ENCODE measurements at regions not wholly inside any gene's neighbourhood (a gene's known extent, or its start where the extent isn't known, plus 50 kb on each side); places are given as distances from the start of the nearest gene placed in this dataset.

DNA sequence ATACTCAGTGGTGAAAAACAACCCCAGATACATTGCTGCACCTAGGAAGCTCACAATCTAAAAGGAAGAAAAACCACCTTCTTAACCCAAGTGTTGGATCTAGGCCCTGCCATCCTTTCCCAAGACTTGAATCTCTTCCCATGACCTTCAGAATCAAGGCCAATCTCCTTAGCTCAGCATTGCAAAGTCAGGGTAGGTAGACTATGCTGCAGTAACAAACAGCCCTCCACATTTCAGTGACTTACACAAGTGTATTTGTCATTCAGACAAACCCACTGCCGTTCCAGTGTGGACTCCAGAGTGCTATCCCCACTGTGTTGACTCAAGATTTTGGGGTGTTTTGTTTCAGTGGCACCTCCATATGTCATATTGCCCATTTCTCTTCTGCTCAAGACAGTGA, 278.4 kb downstream of the UACA start:
- POLR2A ChIA-PET = no interaction called here
- peaks cover 13% of the 10 kb centered on the region for H3K27me3 ChIP-seq (ENCODE audit: control insufficient read depth, insufficient read depth, low read length)
- H3K27ac ChIP-seq (ENCODE audit: low read depth, low read length) = no peak overlapping the region
- no peak overlapping the region for H3K4me3 ChIP-seq (ENCODE audit: low read depth, low read length)
- CTCF ChIA-PET = no interaction called here
- no peak for TF ChIP-seq CTCF (IDR thresholded peaks at IDR 0.05; ENCODE audit: low read depth, low read length)
- DNase-seq (ENCODE audit: low read depth, low spot score) = no peak
- peaks cover 2% of the 10 kb centered on the region for H3K9me3 ChIP-seq (ENCODE audit: control insufficient read depth, insufficient read depth, low read length)

DNA sequence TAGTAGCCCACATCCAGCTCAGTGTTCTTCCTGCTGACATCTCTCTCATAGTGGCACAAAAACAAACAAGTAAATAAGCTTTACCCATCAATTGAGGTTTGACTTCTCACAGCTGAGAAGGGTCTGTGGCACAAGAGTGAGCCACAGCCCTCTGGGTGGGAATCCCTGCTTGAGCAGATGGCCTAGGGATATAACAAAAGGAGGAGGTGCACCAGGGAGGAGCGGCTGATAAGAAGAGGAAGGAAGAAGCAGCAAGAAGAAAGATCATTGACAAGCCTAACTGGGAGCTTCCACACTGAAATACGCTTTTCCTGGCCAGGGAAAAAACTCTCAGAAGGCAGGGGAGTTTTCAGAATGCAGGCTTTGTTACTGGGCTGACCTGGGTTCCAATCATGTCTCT, 279.8 kb downstream of the UACA start:
- no peak overlapping the region for H3K4me3 ChIP-seq (ENCODE audit: low read depth, low read length)
- TF ChIP-seq CTCF (IDR thresholded peaks at IDR 0.05; ENCODE audit: low read depth, low read length) = no peak
- peaks cover 13% of the 10 kb centered on the region for H3K27me3 ChIP-seq (ENCODE audit: control insufficient read depth, insufficient read depth, low read length)
- POLR2A ChIA-PET = no interaction called here
- peaks cover 2% of the 10 kb centered on the region for H3K9me3 ChIP-seq (ENCODE audit: control insufficient read depth, insufficient read depth, low read length)
- CTCF ChIA-PET = interaction anchor here (1.5 kb wide), 1 partner anchor 17 kb away, joined by 5 read pairs; no protein-coding TSS in a partner anchor
- DNase-seq (ENCODE audit: low read depth, low spot score) = no peak
- H3K27ac ChIP-seq (ENCODE audit: low read depth, low read length) = no peak overlapping the region

GRCh38 chr15:70480196-70480856, 283.0 kb downstream of the UACA start:
- Histone ChIP-seq H3K27me3 (ENCODE audit: control insufficient read depth, insufficient read depth, low read length) (peaks cover 16% of the 10 kb centered on the region), H3K9me3 (ENCODE audit: control insufficient read depth, insufficient read depth, low read length) (peaks cover 2% of the 10 kb centered on the region), H3K27ac (ENCODE audit: low read depth, low read length) (no peak overlapping the region), H3K4me3 (ENCODE audit: low read depth, low read length) (no peak overlapping the region)
- ChIA-PET POLR2A (no interaction called here), CTCF (interaction anchor here (0.6 kb wide), 1 partner anchor 79 kb away, joined by 3 read pairs; no protein-coding TSS in a partner anchor)
- TF ChIP-seq CTCF (IDR thresholded peaks at IDR 0.05; ENCODE audit: low read depth, low read length) = no peak
- no peak for DNase-seq (ENCODE audit: low read depth, low spot score)

GRCh38 chr15:70479785-70480184, 283.6 kb downstream of the UACA start:
- TF ChIP-seq CTCF (IDR thresholded peaks at IDR 0.05; ENCODE audit: low read depth, low read length) = no peak
- H3K9me3 ChIP-seq (ENCODE audit: control insufficient read depth, insufficient read depth, low read length) = no peaks in the 10 kb centered on the region; the same call in none of the 2 replicates
- H3K4me3 ChIP-seq (ENCODE audit: low read depth, low read length) = no peak overlapping the region
- peaks cover 16% of the 10 kb centered on the region for H3K27me3 ChIP-seq (ENCODE audit: control insufficient read depth, insufficient read depth, low read length)
- no peak overlapping the region for H3K27ac ChIP-seq (ENCODE audit: low read depth, low read length)
- ChIA-PET POLR2A (no interaction called here), CTCF (no interaction called here)
- DNase-seq (ENCODE audit: low read depth, low spot score) = no peak

DNA sequence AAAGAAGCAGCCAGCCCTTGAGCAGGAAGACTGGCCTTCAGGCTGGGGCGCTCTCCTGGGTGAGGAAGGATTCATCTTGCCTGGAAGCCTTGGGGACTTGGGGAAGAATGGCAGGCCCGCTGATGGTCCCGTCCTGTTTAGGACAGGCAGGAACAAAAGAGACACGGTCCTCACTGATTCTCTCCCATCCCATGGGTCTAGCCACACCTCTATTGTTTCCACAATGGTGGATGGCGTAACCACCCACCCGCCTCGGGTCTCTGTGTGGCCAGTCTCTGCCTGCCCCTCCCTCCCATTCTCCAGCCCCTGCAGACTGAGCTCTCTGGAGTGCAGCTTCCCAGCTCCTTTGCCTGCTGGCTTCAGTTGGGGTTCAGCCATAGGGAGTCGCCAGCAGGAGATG, 284.3 kb downstream of the UACA start:
- Histone ChIP-seq H3K9me3 (ENCODE audit: control insufficient read depth, insufficient read depth, low read length) (no peaks in the 10 kb centered on the region; the same call in 1 of the 2 replicates), H3K4me3 (ENCODE audit: low read depth, low read length) (no peak overlapping the region), H3K27ac (ENCODE audit: low read depth, low read length) (no peak overlapping the region), H3K27me3 (ENCODE audit: control insufficient read depth, insufficient read depth, low read length) (peaks cover 16% of the 10 kb centered on the region)
- TF ChIP-seq CTCF (IDR thresholded peaks at IDR 0.05; ENCODE audit: low read depth, low read length) = no peak
- no peak for DNase-seq (ENCODE audit: low read depth, low spot score)
- ChIA-PET CTCF (no interaction called here), POLR2A (no interaction called here)

Data from AG04450 (cell line).